Naive thymus-derived CD4-positive, alpha-beta T cell (primary cell): ENCODE measurements at regions not wholly inside any gene's neighbourhood (a gene's known extent, or its start where the extent isn't known, plus 50 kb on each side); places are given as distances from the start of the nearest gene placed in this dataset.

ENCODE experiments used
- ATAC-seq: fragments of 150-1000 bp; cut with Tn5 transposase; 2 replicates; pipeline ENCODE4 v1.10.0; 2021; ENCODE audit warnings: mild to moderate bottlenecking, moderate library complexity
- CTCF ChIA-PET: fragments of 350-600 bp; sonication (Branson Sonifier 250); formaldehyde crosslinking; loops from one replicate; lab custom pipeline; 2021; ENCODE audit warnings: antibody characterized with exemption; lab: Charles Lee
- POLR2A ChIA-PET: fragments of 350-600 bp; sonication (Branson Sonifier 250); formaldehyde crosslinking; loops from one replicate; lab custom pipeline; 2021; ENCODE audit warnings: antibody characterized with exemption, inconsistent platforms; lab: Charles Lee
- DNase-seq, 9 donors: peaks; one replicate each; pipeline versions ENCODE4 v3.0.0 to v3.0.0-alpha.2; 2020 to 2022; ENCODE audit warnings: mixed read lengths in 1 of 9
- H3K27ac ChIP-seq: one replicate; pipeline ENCODE4 v1.7.0; 2013; ENCODE audit warnings: mild to moderate bottlenecking, low read depth, low read length, moderate library complexity
- H3K27me3 ChIP-seq, 2 donors: one replicate each; pipeline ENCODE4 v1.7.0; 2013; ENCODE audit warnings: low read length in 2 of 2, mild to moderate bottlenecking in 2 of 2, moderate library complexity in 2 of 2; ENCODE audit not compliant: control insufficient read depth in 2 of 2, insufficient read depth in 2 of 2
- H3K36me3 ChIP-seq, 3 experiments: 1 replicate in 2 of 3; 2 replicates in 1 of 3; pipeline ENCODE4 v1.7.0; 2013; ENCODE audit warnings: low read length in 3 of 3, mild to moderate bottlenecking in 3 of 3, moderate library complexity in 1 of 3; ENCODE audit not compliant: insufficient read depth in 3 of 3, control insufficient read depth in 2 of 3
- H3K4me1 ChIP-seq, 2 donors: one replicate each; pipeline ENCODE4 v1.7.0; 2013; ENCODE audit warnings: low read length in 2 of 2, mild to moderate bottlenecking in 2 of 2, moderate library complexity in 1 of 2; ENCODE audit not compliant: control insufficient read depth in 2 of 2, insufficient read depth in 2 of 2
- H3K4me3 ChIP-seq: 2 replicates; pipeline ENCODE4 v1.7.0; 2013; ENCODE audit warnings: mild to moderate bottlenecking, low read length
- H3K9me3 ChIP-seq, 3 experiments: 1 replicate in 2 of 3; 2 replicates in 1 of 3; pipeline ENCODE4 v1.7.0; 2013; ENCODE audit warnings: low read length in 3 of 3; ENCODE audit not compliant: control insufficient read depth in 2 of 3
- H3K27ac Mint-ChIP-seq, 9 donors: one replicate each; pipeline ENCODE4 v1.8.0; 2020 to 2022; ENCODE audit warnings: mixed read lengths in 9 of 9, mild to moderate bottlenecking in 8 of 9, moderate library complexity in 5 of 9, inconsistent platforms in 2 of 9
- H3K27me3 Mint-ChIP-seq, 5 donors: one replicate each; pipeline ENCODE4 v1.8.0; 2021 to 2022; ENCODE audit warnings: mixed read lengths in 5 of 5, mild to moderate bottlenecking in 1 of 5
- H3K36me3 Mint-ChIP-seq, 5 donors: one replicate each; pipeline ENCODE4 v1.8.0; 2020 to 2022; ENCODE audit warnings: mixed read lengths in 5 of 5, mild to moderate bottlenecking in 3 of 5, inconsistent platforms in 1 of 5
- H3K4me1 Mint-ChIP-seq, 7 donors: one replicate each; pipeline ENCODE4 v1.8.0; 2020 to 2022; ENCODE audit warnings: mixed read lengths in 7 of 7, mild to moderate bottlenecking in 3 of 7, inconsistent platforms in 1 of 7
- H3K4me3 Mint-ChIP-seq, 10 donors: one replicate each; pipeline ENCODE4 v1.8.0; 2020 to 2022; ENCODE audit warnings: mild to moderate bottlenecking in 10 of 10, mixed read lengths in 10 of 10, moderate library complexity in 6 of 10, inconsistent platforms in 2 of 10
- H3K9me3 Mint-ChIP-seq, 11 donors: one replicate each; pipeline ENCODE4 v1.8.0; 2020 to 2022; ENCODE audit warnings: mixed read lengths in 11 of 11, mild to moderate bottlenecking in 4 of 11, inconsistent platforms in 1 of 11, moderate library complexity in 1 of 11
- intact Hi-C, 2 donors: fragments of 100-400 bp; cut with micrococcal nuclease; formaldehyde crosslinking; loops; one replicate each; pipeline ENCODE4 v1.15.1; 2023

- H3K9me3 Mint-ChIP-seq: peaks cover 0 to 5% (median 0%) of the 10 kb centered on the region in 11 donors
- H3K36me3 Mint-ChIP-seq: no peaks in the 10 kb centered on the region
- intact Hi-C loops: no loop called here
- CTCF ChIA-PET: no interaction called here
- POLR2A ChIA-PET: no interaction called here
- ATAC-seq (no peak), DNase-seq (no peak)
- no peak overlapping the region for H3K27ac Mint-ChIP-seq
- Histone ChIP-seq H3K9me3 (no peaks in the 10 kb centered on the region), H3K27me3 (no peaks in the 10 kb centered on the region), H3K4me1 (no peaks in the 10 kb centered on the region), H3K36me3 (no peaks in the 10 kb centered on the region), H3K27ac (no peak overlapping the region), H3K4me3 (no peak overlapping the region)
- H3K27me3 Mint-ChIP-seq: peaks cover 17 to 43% (median 40%) of the 10 kb centered on the region in 5 donors
- H3K4me1 Mint-ChIP-seq: no peaks in the 10 kb centered on the region
- no peak overlapping the region for H3K4me3 Mint-ChIP-seq
Measured at GRCh38 chr10:118234683-118235082, 107.4 kb downstream of the FAM204A start.

GRCh38 chr10:118220346-118220850 is 121.7 kb downstream of the FAM204A start:
- CTCF ChIA-PET: no interaction called here
- Histone ChIP-seq H3K27ac (no peak overlapping the region), H3K9me3 (no peaks in the 10 kb centered on the region), H3K4me1 (no peaks in the 10 kb centered on the region), H3K27me3 (no peaks in the 10 kb centered on the region), H3K4me3 (no peak overlapping the region), H3K36me3 (no peaks in the 10 kb centered on the region)
- Mint-ChIP-seq H3K27me3 (peaks cover 8 to 41% (median 30%) of the 10 kb centered on the region in 5 donors), H3K4me1 (no peaks in the 10 kb centered on the region), H3K9me3 (peaks cover 0 to 13% (median 3%) of the 10 kb centered on the region in 11 donors), H3K4me3 (no peak overlapping the region), H3K36me3 (no peaks in the 10 kb centered on the region), H3K27ac (no peak overlapping the region)
- POLR2A ChIA-PET: no interaction called here
- intact Hi-C loops: no loop called here
- ATAC-seq (no peak), DNase-seq (no peak)

GRCh38 chr10:118218562-118218961 is 123.6 kb downstream of the FAM204A start:
- no peak overlapping the region for H3K4me3 Mint-ChIP-seq
- Histone ChIP-seq H3K9me3 (no peaks in the 10 kb centered on the region), H3K36me3 (no peaks in the 10 kb centered on the region), H3K27me3 (no peaks in the 10 kb centered on the region), H3K4me3 (no peak overlapping the region), H3K27ac (no peak overlapping the region), H3K4me1 (no peaks in the 10 kb centered on the region)
- no peak for ATAC-seq
- POLR2A ChIA-PET: no interaction called here
- H3K36me3 Mint-ChIP-seq: no peaks in the 10 kb centered on the region
- DNase-seq: no peak
- peaks cover 6 to 35% (median 25%) of the 10 kb centered on the region in 5 donors for H3K27me3 Mint-ChIP-seq
- peaks cover 0 to 4% (median under 1%) of the 10 kb centered on the region in 11 donors for H3K9me3 Mint-ChIP-seq
- CTCF ChIA-PET: no interaction called here
- H3K4me1 Mint-ChIP-seq: peaks cover 0 to 1% (median 0%) of the 10 kb centered on the region in 7 donors
- H3K27ac Mint-ChIP-seq: no peak overlapping the region
- intact Hi-C loops: no loop called here

GRCh38 chr10:118216571-118217170 is 125.5 kb downstream of the FAM204A start:
- Mint-ChIP-seq H3K4me1 (peaks cover 0 to 1% (median 0%) of the 10 kb centered on the region in 7 donors), H3K27me3 (peaks cover 13 to 36% (median 22%) of the 10 kb centered on the region in 5 donors), H3K36me3 (no peaks in the 10 kb centered on the region), H3K27ac (no peak overlapping the region), H3K9me3 (peaks cover 0 to 3% (median 0%) of the 10 kb centered on the region in 11 donors), H3K4me3 (no peak overlapping the region)
- DNase-seq (no peak), ATAC-seq (no peak)
- Histone ChIP-seq H3K27me3 (no peaks in the 10 kb centered on the region), H3K36me3 (no peaks in the 10 kb centered on the region), H3K27ac (no peak overlapping the region), H3K9me3 (no peaks in the 10 kb centered on the region), H3K4me1 (no peaks in the 10 kb centered on the region), H3K4me3 (no peak overlapping the region)
- ChIA-PET CTCF (no interaction called here), POLR2A (no interaction called here)
- intact Hi-C loops: no loop called here

- Histone ChIP-seq H3K36me3 (no peaks in the 10 kb centered on the region), H3K9me3 (no peaks in the 10 kb centered on the region), H3K4me1 (no peaks in the 10 kb centered on the region), H3K27me3 (no peaks in the 10 kb centered on the region), H3K4me3 (no peak overlapping the region), H3K27ac (no peak overlapping the region)
- intact Hi-C loops: no loop called here
- H3K27me3 Mint-ChIP-seq: peaks cover 13 to 34% (median 17%) of the 10 kb centered on the region in 5 donors
- DNase-seq (no peak), ATAC-seq (no peak)
- H3K36me3 Mint-ChIP-seq: no peaks in the 10 kb centered on the region
- ChIA-PET POLR2A (no interaction called here), CTCF (no interaction called here)
- no peak overlapping the region for H3K27ac Mint-ChIP-seq
- peaks cover 0 to 3% (median 0%) of the 10 kb centered on the region in 11 donors for H3K9me3 Mint-ChIP-seq
- no peak overlapping the region for H3K4me3 Mint-ChIP-seq
- peaks cover 0 to 1% (median 0%) of the 10 kb centered on the region in 7 donors for H3K4me1 Mint-ChIP-seq
Measured at GRCh38 chr10:118216020-118216419, 126.1 kb downstream of the FAM204A start.

GRCh38 chr10:118214776-118215175 is 127.3 kb downstream of the FAM204A start:
- no peak overlapping the region for H3K4me3 ChIP-seq
- no peaks in the 10 kb centered on the region for H3K9me3 ChIP-seq
- Mint-ChIP-seq H3K4me3 (no peak overlapping the region), H3K27ac (no peak overlapping the region), H3K9me3 (peaks cover 0 to 2% (median 0%) of the 10 kb centered on the region in 11 donors), H3K36me3 (no peaks in the 10 kb centered on the region), H3K27me3 (peaks cover 9 to 30% (median 17%) of the 10 kb centered on the region in 5 donors), H3K4me1 (peaks cover 0 to 1% (median 0%) of the 10 kb centered on the region in 7 donors)
- DNase-seq (no peak), ATAC-seq (no peak)
- H3K27me3 ChIP-seq: no peaks in the 10 kb centered on the region
- no peaks in the 10 kb centered on the region for H3K4me1 ChIP-seq
- POLR2A ChIA-PET: no interaction called here
- CTCF ChIA-PET: no interaction called here
- intact Hi-C loops: no loop called here
- no peak overlapping the region for H3K27ac ChIP-seq
- H3K36me3 ChIP-seq: no peaks in the 10 kb centered on the region

GRCh38 chr10:118213436-118213835 is 128.7 kb downstream of the FAM204A start:
- Histone ChIP-seq H3K27me3 (no peaks in the 10 kb centered on the region), H3K9me3 (no peaks in the 10 kb centered on the region), H3K4me1 (no peaks in the 10 kb centered on the region), H3K4me3 (no peak overlapping the region), H3K27ac (no peak overlapping the region), H3K36me3 (no peaks in the 10 kb centered on the region)
- Mint-ChIP-seq H3K9me3 (peaks cover 0 to 2% (median 0%) of the 10 kb centered on the region in 11 donors), H3K4me3 (no peak overlapping the region), H3K27ac (no peak overlapping the region), H3K36me3 (no peaks in the 10 kb centered on the region), H3K27me3 (peaks cover 13 to 40% (median 28%) of the 10 kb centered on the region in 5 donors), H3K4me1 (peaks cover 0 to 1% (median 0%) of the 10 kb centered on the region in 7 donors)
- ATAC-seq: no peak
- CTCF ChIA-PET: interaction anchor here (1.2 kb wide), 1 partner anchor 8 kb away, joined by 3 read pairs; no protein-coding TSS in a partner anchor
- intact Hi-C loops: no loop called here
- POLR2A ChIA-PET: no interaction called here
- no peak for DNase-seq
